NT2/D1 (cell line): ENCODE measurements at regions not wholly inside any gene's neighbourhood (a gene's known extent, or its start where the extent isn't known, plus 50 kb on each side); places are given as distances from the start of the nearest gene placed in this dataset.

Experiments used
- YY1 ChIP-seq: IDR thresholded peaks from 2 replicates; pipeline ENCODE4 v1.6.1; 2011; ENCODE audit not compliant: insufficient read length, insufficient read depth
- ZNF274 ChIP-seq: IDR thresholded peaks from 2 replicates; pipeline ENCODE4 v1.6.1; 2011; ENCODE audit warnings: mild to moderate bottlenecking, low read depth, low read length

DNA sequence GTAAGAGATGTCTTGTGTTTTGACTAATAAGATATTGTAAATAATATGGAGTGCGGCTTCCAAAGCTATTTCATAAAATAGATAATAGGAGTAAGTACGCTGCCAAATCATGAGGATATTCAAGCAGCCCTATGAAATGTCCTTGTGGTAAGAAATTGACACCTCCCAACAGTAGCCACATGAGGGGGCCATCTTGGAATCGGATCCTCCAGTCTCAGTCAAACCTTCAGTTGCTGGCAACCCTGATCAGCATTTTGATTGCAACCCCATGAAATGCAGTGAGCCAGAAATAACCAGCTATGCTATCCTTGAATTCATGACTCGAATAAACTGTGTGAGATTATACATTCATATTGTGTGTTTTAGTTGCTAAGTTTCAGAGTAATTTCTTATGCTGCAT is 212.4 kb downstream of the PLA2G4A start:
- TF ChIP-seq YY1, result no peak
- no peak for TF ChIP-seq ZNF274
